ENCODE measurements at regions not wholly inside any gene's neighbourhood (a gene's known extent, or its start where the extent isn't known, plus 50 kb on each side); places are given as distances from the start of the nearest gene placed in this dataset.

- no peak for DNase-seq
Measured at GRCh38 chr10:123500110-123500509, 166.0 kb upstream of the GPR26 start.

- no peak for DNase-seq
Measured at GRCh38 chr10:123501148-123501547, 165.0 kb upstream of the GPR26 start.

GRCh38 chr10:123502983-123503382 is 163.2 kb upstream of the GPR26 start:
- DNase-seq, result no peak

GRCh38 chr10:123506455-123506854 is 159.7 kb upstream of the GPR26 start:
- DNase-seq, result no peak

GRCh38 chr10:123507298-123507697 is 158.9 kb upstream of the GPR26 start:
- no peak for DNase-seq

GRCh38 chr10:123509338-123509737 is 156.8 kb upstream of the GPR26 start:
- DNase-seq, result no peak

- DNase-seq, result no peak
Measured at GRCh38 chr10:123512901-123513775, 153.0 kb upstream of the GPR26 start.

GRCh38 chr10:123513870-123514269 is 152.3 kb upstream of the GPR26 start:
- no peak for DNase-seq

GRCh38 chr10:123514996-123515395 is 151.2 kb upstream of the GPR26 start:
- no peak for DNase-seq

GRCh38 chr10:123515661-123516060 is 150.5 kb upstream of the GPR26 start:
- no peak for DNase-seq

GRCh38 chr10:123516291-123516690 is 149.9 kb upstream of the GPR26 start:
- no peak for DNase-seq

- DNase-seq, result no peak
Measured at GRCh38 chr10:123517426-123517825, 148.7 kb upstream of the GPR26 start.

- no peak for DNase-seq
Measured at GRCh38 chr10:123517901-123518300, 148.3 kb upstream of the GPR26 start.

GRCh38 chr10:123518765-123519164 is 147.4 kb upstream of the GPR26 start:
- no peak for DNase-seq

GRCh38 chr10:123519861-123520260 is 146.3 kb upstream of the GPR26 start:
- no peak for DNase-seq

- no peak for DNase-seq
Measured at GRCh38 chr10:123521076-123521475, 145.1 kb upstream of the GPR26 start.

- DNase-seq, result no peak
Measured at GRCh38 chr10:123521556-123521955, 144.6 kb upstream of the GPR26 start.

GRCh38 chr10:123522702-123523312 is 143.3 kb upstream of the GPR26 start:
- no peak for DNase-seq

- no peak for DNase-seq
Measured at GRCh38 chr10:123523833-123524232, 142.3 kb upstream of the GPR26 start.

- DNase-seq, result no peak
Measured at GRCh38 chr10:123526356-123527064, 139.6 kb upstream of the GPR26 start.

GRCh38 chr10:123527151-123527550 is 139.0 kb upstream of the GPR26 start:
- no peak for DNase-seq

GRCh38 chr10:123529146-123529760 is 136.9 kb upstream of the GPR26 start:
- DNase-seq, result no peak
